Brain pericyte (primary cell): ENCODE measurements at regions not wholly inside any gene's neighbourhood (a gene's known extent, or its start where the extent isn't known, plus 50 kb on each side); places are given as distances from the start of the nearest gene placed in this dataset.

ENCODE experiments used
- DNase-seq: peaks from one replicate; pipeline ENCODE4 v3.0.0-alpha.2; 2012; ENCODE audit warnings: low read depth, low spot score

- DNase-seq = no peak
Observed at GRCh38 chr5:8961219-8961618, 584.7 kb downstream of the SEMA5A start.

GRCh38 chr5:8961956-8962355 is 583.9 kb downstream of the SEMA5A start:
- no peak for DNase-seq

DNA sequence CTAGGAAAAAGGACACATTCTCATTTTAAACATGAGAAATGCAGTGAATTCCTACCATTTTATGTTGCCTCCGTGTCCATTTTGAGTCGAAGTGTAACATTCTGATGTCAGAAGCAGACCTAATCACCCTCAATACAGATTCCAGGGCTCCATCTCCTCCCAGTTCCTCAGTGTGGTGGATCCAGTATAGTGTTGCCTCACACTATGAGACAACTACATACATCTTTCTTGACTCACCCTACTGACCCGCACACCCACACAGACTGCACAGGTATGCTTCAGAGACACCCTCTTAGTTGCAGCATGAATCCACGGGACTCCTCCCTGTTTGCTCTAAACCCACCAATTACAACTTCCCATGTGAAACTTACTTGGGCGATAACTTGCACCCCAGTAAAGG is 564.9 kb downstream of the SEMA5A start:
- no peak for DNase-seq

DNA sequence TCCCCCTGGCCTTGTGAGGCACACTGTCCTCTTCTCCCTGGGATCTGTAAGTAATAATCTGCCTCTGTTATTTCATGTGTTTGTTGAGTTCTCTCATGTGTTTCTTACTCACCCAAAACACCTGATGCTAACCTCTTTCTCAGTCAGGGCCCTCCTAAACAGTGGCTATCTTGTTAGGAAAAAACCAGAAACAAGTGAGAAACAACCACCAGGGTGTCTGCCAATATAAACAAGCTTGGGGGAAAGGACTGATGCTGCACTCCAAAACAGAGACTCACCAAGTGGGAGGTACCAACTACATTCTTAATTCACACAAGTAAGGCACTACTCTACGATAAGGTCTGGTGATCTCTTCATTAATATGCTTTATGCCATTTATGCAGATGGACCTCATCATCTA is 564.4 kb downstream of the SEMA5A start:
- DNase-seq = no peak

GRCh38 chr5:8984386-8984785 is 561.5 kb downstream of the SEMA5A start:
- no peak for DNase-seq
